Neural cell (in vitro differentiated cells): ENCODE measurements at regions not wholly inside any gene's neighbourhood (a gene's known extent, or its start where the extent isn't known, plus 50 kb on each side); places are given as distances from the start of the nearest gene placed in this dataset.

Experiments
- H2AFZ ChIP-seq: fragments of 200-600, 300-800 bp; sonication (generic), shearing (Covaris generic); 2 replicates; pipeline ENCODE4 v1.6.0; 2014; ENCODE audit warnings: low read depth, mild to moderate bottlenecking, antibody characterized with exemption, low read length, moderate library complexity
- H3F3A ChIP-seq: fragments of 200-600 bp; shearing (Covaris generic); 2 replicates; pipeline ENCODE4 v1.6.1; 2016; ENCODE audit warnings: mild to moderate bottlenecking, moderate library complexity, mixed read lengths, antibody characterized with exemption, low read length; ENCODE audit not compliant: insufficient read depth, poor library complexity, severe bottlenecking
- H3K27ac ChIP-seq: fragments of 200-600, 300-800 bp; sonication (generic), shearing (Covaris generic); 2 replicates; pipeline ENCODE4 v1.5.1; 2014; ENCODE audit warnings: mild to moderate bottlenecking, low read length, moderate library complexity
- H3K27me3 ChIP-seq: fragments of 300-800, 200-600 bp; sonication (generic), shearing (Covaris generic); 2 replicates; pipeline ENCODE4 v1.6.0; 2014; ENCODE audit warnings: mild to moderate bottlenecking, low read depth, low read length, moderate library complexity; ENCODE audit not compliant: insufficient read depth
- H3K36me3 ChIP-seq: fragments of 300-800, 200-600 bp; sonication (generic), shearing (Covaris generic); 2 replicates; pipeline ENCODE4 v1.5.1; 2014; ENCODE audit warnings: mild to moderate bottlenecking, antibody characterized with exemption, low read length, moderate library complexity; ENCODE audit not compliant: insufficient read depth
- H3K4me2 ChIP-seq: fragments of 300-800, 200-600 bp; sonication (generic), shearing (Covaris generic); 2 replicates; pipeline ENCODE4 v1.6.0; 2014; ENCODE audit warnings: mild to moderate bottlenecking, low read length
- H3K4me3 ChIP-seq: fragments of 300-800, 200-600 bp; sonication (generic), shearing (Covaris generic); 2 replicates; pipeline ENCODE4 v1.5.1; 2014; ENCODE audit warnings: mild to moderate bottlenecking, low read length, moderate library complexity
- H3K79me2 ChIP-seq: fragments of 200-600 bp; shearing (Covaris generic); replicated peaks from 2 replicates; pipeline ENCODE4 v1.6.0; 2014; ENCODE audit warnings: mild to moderate bottlenecking, low read length, moderate library complexity; ENCODE audit not compliant: insufficient read depth
- H3K9ac ChIP-seq: fragments of 300-800, 200-600 bp; sonication (generic), shearing (Covaris generic); 2 replicates; pipeline ENCODE4 v1.6.1; 2016; ENCODE audit warnings: mild to moderate bottlenecking, low read length, mixed read lengths
- H3K9me2 ChIP-seq: fragments of 200-600 bp; shearing (Covaris generic); 2 replicates; pipeline ENCODE4 v1.6.1; 2016; ENCODE audit warnings: mild to moderate bottlenecking, low read length, mixed read lengths; ENCODE audit not compliant: insufficient read depth
- H3K9me3 ChIP-seq: fragments of 200-600, 300-800 bp; sonication (generic), shearing (Covaris generic); 2 replicates; pipeline ENCODE4 v1.6.1; 2016; ENCODE audit warnings: mild to moderate bottlenecking, mixed run types, low read length, moderate library complexity, mixed read lengths
- H4K20me1 ChIP-seq: fragments of 200-600 bp; shearing (Covaris generic); 2 replicates; pipeline ENCODE4 v1.6.1; 2016; ENCODE audit warnings: mild to moderate bottlenecking, mixed run types; ENCODE audit not compliant: insufficient read depth
- CTCF ChIP-seq: fragments of 450-650 bp; IDR thresholded peaks from 2 replicates; pipeline ENCODE4 v1.5.1; 2014; ENCODE audit warnings: antibody characterized with exemption, mild to moderate bottlenecking, moderate library complexity; ENCODE audit not compliant: poor library complexity, severe bottlenecking
- EP300 ChIP-seq: fragments of 450-650 bp; conservative IDR thresholded peaks from 2 replicates; pipeline ENCODE4 v1.6.1; 2014; ENCODE audit warnings: antibody characterized with exemption, mild to moderate bottlenecking, moderate library complexity; ENCODE audit not compliant: poor library complexity, severe bottlenecking
- EZH2 ChIP-seq: fragments of 200-600, 300-800 bp; shearing (Covaris generic), sonication (generic); IDR thresholded peaks from 2 replicates; pipeline ENCODE4 v1.6.1; 2014; ENCODE audit warnings: antibody characterized with exemption, low read length, borderline replicate concordance, mild to moderate bottlenecking; ENCODE audit not compliant: insufficient read depth, poor library complexity, severe bottlenecking
- MXI1 ChIP-seq: fragments of 450-650 bp; conservative IDR thresholded peaks from 2 replicates; pipeline ENCODE4 v1.6.1; 2014; ENCODE audit warnings: antibody characterized with exemption, mild to moderate bottlenecking; ENCODE audit not compliant: poor library complexity, severe bottlenecking
- POLR2AphosphoS5 ChIP-seq: IDR thresholded peaks from 2 replicates; pipeline ENCODE4 v1.6.1; 2012
- RAD21 ChIP-seq: fragments of 450-650 bp; conservative IDR thresholded peaks from 2 replicates; pipeline ENCODE4 v1.6.1; 2014; ENCODE audit warnings: antibody characterized with exemption, mild to moderate bottlenecking, moderate library complexity
- REST ChIP-seq: IDR thresholded peaks from 2 replicates; pipeline ENCODE4 v1.6.1; 2012; ENCODE audit warnings: borderline replicate concordance
- SMC3 ChIP-seq: fragments of 450-650 bp; conservative IDR thresholded peaks from 2 replicates; pipeline ENCODE4 v1.6.1; 2014; ENCODE audit warnings: antibody characterized with exemption, mild to moderate bottlenecking, moderate library complexity; ENCODE audit not compliant: poor library complexity
- TAF1 ChIP-seq: IDR thresholded peaks from 2 replicates; pipeline ENCODE4 v1.6.1; 2012; ENCODE audit warnings: low read depth

- Histone ChIP-seq H3K4me2 (no peak overlapping the region), H2AFZ (no peak overlapping the region), H3K9me2 (no peaks in the 10 kb centered on the region), H3K4me3 (no peak overlapping the region), H3K9ac (no peak overlapping the region), H3K27ac (no peak overlapping the region), H3K27me3 (no peaks in the 10 kb centered on the region), H4K20me1 (no peaks in the 10 kb centered on the region), H3K79me2 (no peaks in the 10 kb centered on the region), H3K9me3 (no peaks in the 10 kb centered on the region), H3K36me3 (no peaks in the 10 kb centered on the region), H3F3A (no peaks in the 10 kb centered on the region)
- TF ChIP-seq SMC3, result no peak
- TF ChIP-seq TAF1, result no peak
- no peak for TF ChIP-seq EZH2
- no peak for TF ChIP-seq POLR2AphosphoS5
- TF ChIP-seq REST, result no peak
- no peak for TF ChIP-seq EP300
- TF ChIP-seq RAD21, result no peak
- TF ChIP-seq CTCF, result no peak
- no peak for TF ChIP-seq MXI1
Measured at GRCh38 chr13:63161219-63161618, 1745.6 kb upstream of the PCDH20 start.

GRCh38 chr13:63156816-63157215 is 1741.2 kb upstream of the PCDH20 start:
- no peaks in the 10 kb centered on the region for H3K79me2 ChIP-seq
- no peaks in the 10 kb centered on the region for H3K36me3 ChIP-seq
- H4K20me1 ChIP-seq, result no peaks in the 10 kb centered on the region
- no peak overlapping the region for H2AFZ ChIP-seq
- no peaks in the 10 kb centered on the region for H3K27me3 ChIP-seq
- no peak overlapping the region for H3K27ac ChIP-seq
- H3K4me2 ChIP-seq, result no peak overlapping the region
- H3K4me3 ChIP-seq, result no peak overlapping the region
- H3F3A ChIP-seq, result no peaks in the 10 kb centered on the region
- no peaks in the 10 kb centered on the region for H3K9me3 ChIP-seq
- H3K9me2 ChIP-seq, result no peaks in the 10 kb centered on the region
- H3K9ac ChIP-seq, result no peak overlapping the region
- TF ChIP-seq TAF1 (no peak), EZH2 (no peak), SMC3 (no peak)

- TF ChIP-seq EZH2 (no peak), REST (no peak), CTCF (no peak), SMC3 (no peak)
- no peak overlapping the region for H3K9ac ChIP-seq
- H4K20me1 ChIP-seq, result no peaks in the 10 kb centered on the region
Measured at GRCh38 chr13:63149375-63149774, 1733.7 kb upstream of the PCDH20 start.

More at GRCh38 chr13:63149375-63149774, 1733.7 kb upstream of the PCDH20 start:
- no peaks in the 10 kb centered on the region for H3K9me2 ChIP-seq
- H3K4me2 ChIP-seq, result no peak overlapping the region
- no peak overlapping the region for H3K27ac ChIP-seq
- H3K79me2 ChIP-seq, result no peaks in the 10 kb centered on the region
- no peak overlapping the region for H3K4me3 ChIP-seq
- H3K36me3 ChIP-seq, result no peaks in the 10 kb centered on the region
- no peaks in the 10 kb centered on the region for H3K9me3 ChIP-seq
- no peaks in the 10 kb centered on the region for H3F3A ChIP-seq
- no peaks in the 10 kb centered on the region for H3K27me3 ChIP-seq
- no peak overlapping the region for H2AFZ ChIP-seq
